ENCODE measurements at regions not wholly inside any gene's neighbourhood (a gene's known extent, or its start where the extent isn't known, plus 50 kb on each side); places are given as distances from the start of the nearest gene placed in this dataset.

- TF ChIP-seq CTCF (IDR thresholded peaks at IDR 0.05; ENCODE audit: low read length) (no peak), EZH2 (IDR thresholded peaks at IDR 0.05; ENCODE audit: borderline replicate concordance, low read length) (no peak)
Observed at GRCh38 chr6:84868149-84868548, 103.8 kb upstream of the TBX18 start.
